Neural cell (in vitro differentiated cells): ENCODE measurements at regions not wholly inside any gene's neighbourhood (a gene's known extent, or its start where the extent isn't known, plus 50 kb on each side); places are given as distances from the start of the nearest gene placed in this dataset.
A peak's percentile ranks its signal among the peaks of the same experiment; 100 is the strongest.

Experiments used
- H2AFZ ChIP-seq: fragments of 200-600, 300-800 bp; sonication (generic), shearing (Covaris generic); 2 replicates; pipeline ENCODE4 v1.6.0; 2014; ENCODE audit warnings: low read depth, mild to moderate bottlenecking, antibody characterized with exemption, low read length, moderate library complexity
- H3F3A ChIP-seq: fragments of 200-600 bp; shearing (Covaris generic); 2 replicates; pipeline ENCODE4 v1.6.1; 2016; ENCODE audit warnings: mild to moderate bottlenecking, moderate library complexity, mixed read lengths, antibody characterized with exemption, low read length; ENCODE audit not compliant: insufficient read depth, poor library complexity, severe bottlenecking
- H3K27ac ChIP-seq: fragments of 200-600, 300-800 bp; sonication (generic), shearing (Covaris generic); 2 replicates; pipeline ENCODE4 v1.5.1; 2014; ENCODE audit warnings: mild to moderate bottlenecking, low read length, moderate library complexity
- H3K27me3 ChIP-seq: fragments of 300-800, 200-600 bp; sonication (generic), shearing (Covaris generic); 2 replicates; pipeline ENCODE4 v1.6.0; 2014; ENCODE audit warnings: mild to moderate bottlenecking, low read depth, low read length, moderate library complexity; ENCODE audit not compliant: insufficient read depth
- H3K36me3 ChIP-seq: fragments of 300-800, 200-600 bp; sonication (generic), shearing (Covaris generic); 2 replicates; pipeline ENCODE4 v1.5.1; 2014; ENCODE audit warnings: mild to moderate bottlenecking, antibody characterized with exemption, low read length, moderate library complexity; ENCODE audit not compliant: insufficient read depth
- H3K4me2 ChIP-seq: fragments of 300-800, 200-600 bp; sonication (generic), shearing (Covaris generic); 2 replicates; pipeline ENCODE4 v1.6.0; 2014; ENCODE audit warnings: mild to moderate bottlenecking, low read length
- H3K4me3 ChIP-seq: fragments of 300-800, 200-600 bp; sonication (generic), shearing (Covaris generic); 2 replicates; pipeline ENCODE4 v1.5.1; 2014; ENCODE audit warnings: mild to moderate bottlenecking, low read length, moderate library complexity
- H3K79me2 ChIP-seq: fragments of 200-600 bp; shearing (Covaris generic); replicated peaks from 2 replicates; pipeline ENCODE4 v1.6.0; 2014; ENCODE audit warnings: mild to moderate bottlenecking, low read length, moderate library complexity; ENCODE audit not compliant: insufficient read depth
- H3K9ac ChIP-seq: fragments of 300-800, 200-600 bp; sonication (generic), shearing (Covaris generic); 2 replicates; pipeline ENCODE4 v1.6.1; 2016; ENCODE audit warnings: mild to moderate bottlenecking, low read length, mixed read lengths
- H3K9me2 ChIP-seq: fragments of 200-600 bp; shearing (Covaris generic); 2 replicates; pipeline ENCODE4 v1.6.1; 2016; ENCODE audit warnings: mild to moderate bottlenecking, low read length, mixed read lengths; ENCODE audit not compliant: insufficient read depth
- H3K9me3 ChIP-seq: fragments of 200-600, 300-800 bp; sonication (generic), shearing (Covaris generic); 2 replicates; pipeline ENCODE4 v1.6.1; 2016; ENCODE audit warnings: mild to moderate bottlenecking, mixed run types, low read length, moderate library complexity, mixed read lengths
- H4K20me1 ChIP-seq: fragments of 200-600 bp; shearing (Covaris generic); 2 replicates; pipeline ENCODE4 v1.6.1; 2016; ENCODE audit warnings: mild to moderate bottlenecking, mixed run types; ENCODE audit not compliant: insufficient read depth
- EP300 ChIP-seq: fragments of 450-650 bp; conservative IDR thresholded peaks from 2 replicates; pipeline ENCODE4 v1.6.1; 2014; ENCODE audit warnings: antibody characterized with exemption, mild to moderate bottlenecking, moderate library complexity; ENCODE audit not compliant: poor library complexity, severe bottlenecking
- EZH2 ChIP-seq: fragments of 200-600, 300-800 bp; shearing (Covaris generic), sonication (generic); IDR thresholded peaks from 2 replicates; pipeline ENCODE4 v1.6.1; 2014; ENCODE audit warnings: antibody characterized with exemption, low read length, borderline replicate concordance, mild to moderate bottlenecking; ENCODE audit not compliant: insufficient read depth, poor library complexity, severe bottlenecking
- MXI1 ChIP-seq: fragments of 450-650 bp; conservative IDR thresholded peaks from 2 replicates; pipeline ENCODE4 v1.6.1; 2014; ENCODE audit warnings: antibody characterized with exemption, mild to moderate bottlenecking; ENCODE audit not compliant: poor library complexity, severe bottlenecking
- POLR2AphosphoS5 ChIP-seq: IDR thresholded peaks from 2 replicates; pipeline ENCODE4 v1.6.1; 2012
- RAD21 ChIP-seq: fragments of 450-650 bp; conservative IDR thresholded peaks from 2 replicates; pipeline ENCODE4 v1.6.1; 2014; ENCODE audit warnings: antibody characterized with exemption, mild to moderate bottlenecking, moderate library complexity
- SMC3 ChIP-seq: fragments of 450-650 bp; conservative IDR thresholded peaks from 2 replicates; pipeline ENCODE4 v1.6.1; 2014; ENCODE audit warnings: antibody characterized with exemption, mild to moderate bottlenecking, moderate library complexity; ENCODE audit not compliant: poor library complexity
- TAF1 ChIP-seq: IDR thresholded peaks from 2 replicates; pipeline ENCODE4 v1.6.1; 2012; ENCODE audit warnings: low read depth
- TF ChIP-seq, protein P1 (sequence below): IDR thresholded peaks from 2 replicates; pipeline ENCODE4 v1.6.1; 2012; ENCODE audit warnings: borderline replicate concordance
- TF ChIP-seq, protein P2 (sequence below): fragments of 450-650 bp; IDR thresholded peaks from 2 replicates; pipeline ENCODE4 v1.5.1; 2014; ENCODE audit warnings: antibody characterized with exemption, mild to moderate bottlenecking, moderate library complexity; ENCODE audit not compliant: poor library complexity, severe bottlenecking

DNA sequence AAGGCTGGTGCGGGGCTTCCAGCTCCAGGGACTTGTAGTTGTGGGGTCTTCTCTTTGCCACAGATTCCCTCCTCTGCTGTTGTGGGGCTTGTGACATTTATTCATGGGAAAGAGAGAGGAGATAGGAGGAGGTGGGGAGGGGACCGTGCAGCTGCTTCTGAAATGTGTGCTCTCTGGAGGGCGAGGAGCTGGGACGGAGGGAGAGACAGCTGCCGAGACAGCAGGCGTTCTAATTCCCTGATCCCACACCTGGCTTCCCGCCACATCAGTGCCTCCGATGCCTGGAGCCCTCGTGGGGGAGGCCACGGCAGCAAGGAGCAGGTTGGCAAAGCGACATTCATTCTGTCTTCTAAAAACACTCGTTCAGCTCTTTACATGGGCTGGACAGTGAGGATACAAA is 164.4 kb downstream of the USP12 start:
- Histone ChIP-seq H3K27me3 (no peaks in the 10 kb centered on the region), H3K9me2 (no peaks in the 10 kb centered on the region), H3K4me2 (no peak overlapping the region), H3K9me3 (no peaks in the 10 kb centered on the region), H3K27ac (no peak overlapping the region), H3K79me2 (no peaks in the 10 kb centered on the region), H3F3A (no peaks in the 10 kb centered on the region), H4K20me1 (no peaks in the 10 kb centered on the region), H2AFZ (no peak overlapping the region), H3K9ac (no peak overlapping the region), H3K4me3 (peak overlapping the region; percentile 50), H3K36me3 (no peaks in the 10 kb centered on the region)
- TF ChIP-seq RAD21 (no peak), EP300 (no peak), TAF1 (no peak), POLR2AphosphoS5 (no peak), EZH2 (no peak)
- TF ChIP-seq, protein P1, sequence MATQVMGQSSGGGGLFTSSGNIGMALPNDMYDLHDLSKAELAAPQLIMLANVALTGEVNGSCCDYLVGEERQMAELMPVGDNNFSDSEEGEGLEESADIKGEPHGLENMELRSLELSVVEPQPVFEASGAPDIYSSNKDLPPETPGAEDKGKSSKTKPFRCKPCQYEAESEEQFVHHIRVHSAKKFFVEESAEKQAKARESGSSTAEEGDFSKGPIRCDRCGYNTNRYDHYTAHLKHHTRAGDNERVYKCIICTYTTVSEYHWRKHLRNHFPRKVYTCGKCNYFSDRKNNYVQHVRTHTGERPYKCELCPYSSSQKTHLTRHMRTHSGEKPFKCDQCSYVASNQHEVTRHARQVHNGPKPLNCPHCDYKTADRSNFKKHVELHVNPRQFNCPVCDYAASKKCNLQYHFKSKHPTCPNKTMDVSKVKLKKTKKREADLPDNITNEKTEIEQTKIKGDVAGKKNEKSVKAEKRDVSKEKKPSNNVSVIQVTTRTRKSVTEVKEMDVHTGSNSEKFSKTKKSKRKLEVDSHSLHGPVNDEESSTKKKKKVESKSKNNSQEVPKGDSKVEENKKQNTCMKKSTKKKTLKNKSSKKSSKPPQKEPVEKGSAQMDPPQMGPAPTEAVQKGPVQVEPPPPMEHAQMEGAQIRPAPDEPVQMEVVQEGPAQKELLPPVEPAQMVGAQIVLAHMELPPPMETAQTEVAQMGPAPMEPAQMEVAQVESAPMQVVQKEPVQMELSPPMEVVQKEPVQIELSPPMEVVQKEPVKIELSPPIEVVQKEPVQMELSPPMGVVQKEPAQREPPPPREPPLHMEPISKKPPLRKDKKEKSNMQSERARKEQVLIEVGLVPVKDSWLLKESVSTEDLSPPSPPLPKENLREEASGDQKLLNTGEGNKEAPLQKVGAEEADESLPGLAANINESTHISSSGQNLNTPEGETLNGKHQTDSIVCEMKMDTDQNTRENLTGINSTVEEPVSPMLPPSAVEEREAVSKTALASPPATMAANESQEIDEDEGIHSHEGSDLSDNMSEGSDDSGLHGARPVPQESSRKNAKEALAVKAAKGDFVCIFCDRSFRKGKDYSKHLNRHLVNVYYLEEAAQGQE = no peak
- TF ChIP-seq, protein P2, sequence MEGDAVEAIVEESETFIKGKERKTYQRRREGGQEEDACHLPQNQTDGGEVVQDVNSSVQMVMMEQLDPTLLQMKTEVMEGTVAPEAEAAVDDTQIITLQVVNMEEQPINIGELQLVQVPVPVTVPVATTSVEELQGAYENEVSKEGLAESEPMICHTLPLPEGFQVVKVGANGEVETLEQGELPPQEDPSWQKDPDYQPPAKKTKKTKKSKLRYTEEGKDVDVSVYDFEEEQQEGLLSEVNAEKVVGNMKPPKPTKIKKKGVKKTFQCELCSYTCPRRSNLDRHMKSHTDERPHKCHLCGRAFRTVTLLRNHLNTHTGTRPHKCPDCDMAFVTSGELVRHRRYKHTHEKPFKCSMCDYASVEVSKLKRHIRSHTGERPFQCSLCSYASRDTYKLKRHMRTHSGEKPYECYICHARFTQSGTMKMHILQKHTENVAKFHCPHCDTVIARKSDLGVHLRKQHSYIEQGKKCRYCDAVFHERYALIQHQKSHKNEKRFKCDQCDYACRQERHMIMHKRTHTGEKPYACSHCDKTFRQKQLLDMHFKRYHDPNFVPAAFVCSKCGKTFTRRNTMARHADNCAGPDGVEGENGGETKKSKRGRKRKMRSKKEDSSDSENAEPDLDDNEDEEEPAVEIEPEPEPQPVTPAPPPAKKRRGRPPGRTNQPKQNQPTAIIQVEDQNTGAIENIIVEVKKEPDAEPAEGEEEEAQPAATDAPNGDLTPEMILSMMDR = no peak

DNA sequence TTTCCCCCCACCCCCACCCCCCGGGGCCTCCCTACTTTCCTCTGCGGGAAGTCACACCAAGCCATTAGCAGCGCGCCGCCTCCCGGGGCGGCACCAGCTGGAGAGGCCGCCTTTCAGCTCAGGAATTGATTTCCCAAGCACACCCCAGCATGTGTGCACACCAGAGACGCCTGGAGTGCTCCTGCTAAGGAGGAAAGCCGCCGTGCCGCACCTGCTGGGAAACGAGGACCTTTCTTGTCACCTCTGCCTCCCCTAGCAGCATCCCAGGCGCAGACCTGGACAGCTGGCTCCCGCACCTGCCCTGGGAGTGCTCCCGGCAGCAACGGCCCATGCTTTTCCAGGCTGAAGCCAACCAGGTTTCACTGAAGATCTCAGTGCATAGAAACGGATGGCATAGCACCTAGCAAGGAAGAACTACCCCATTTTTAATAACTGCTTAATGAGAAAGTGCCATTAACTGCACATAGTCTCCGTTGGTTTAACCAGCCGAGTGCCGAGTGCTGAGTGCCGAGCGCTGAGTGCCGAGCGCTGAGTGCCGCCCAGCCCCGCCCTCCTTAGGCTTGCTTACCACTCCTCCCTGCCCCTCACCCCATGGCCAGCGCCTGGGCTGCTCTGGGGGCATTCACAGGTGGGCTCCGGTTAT is 165.0 kb downstream of the USP12 start:
- Histone ChIP-seq H2AFZ (no peak overlapping the region), H3K9me2 (no peaks in the 10 kb centered on the region), H3K4me2 (no peak overlapping the region), H3K79me2 (no peaks in the 10 kb centered on the region), H3K27me3 (no peaks in the 10 kb centered on the region), H3K9me3 (no peaks in the 10 kb centered on the region), H3K4me3 (peak overlapping the region; percentile 50), H4K20me1 (no peaks in the 10 kb centered on the region), H3K36me3 (no peaks in the 10 kb centered on the region), H3F3A (no peaks in the 10 kb centered on the region), H3K27ac (no peak overlapping the region), H3K9ac (no peak overlapping the region)
- no peak for TF ChIP-seq EP300
- TF ChIP-seq, protein P2 = no peak
- TF ChIP-seq RAD21 = no peak
- no peak for TF ChIP-seq POLR2AphosphoS5
- no peak for TF ChIP-seq EZH2
- TF ChIP-seq SMC3 = no peak
- TF ChIP-seq MXI1 = no peak
- TF ChIP-seq, protein P1 = no peak
- TF ChIP-seq TAF1 = no peak
